HG02938 (cell line): ENCODE measurements at regions not wholly inside any gene's neighbourhood (a gene's known extent, or its start where the extent isn't known, plus 50 kb on each side); places are given as distances from the start of the nearest gene placed in this dataset.

ENCODE experiments used
- ATAC-seq: cut with Tn5 transposase; IDR thresholded peaks from one replicate; pipeline ENCODE4 v1.9.1; 2021; ENCODE audit warnings: mild to moderate bottlenecking, moderate library complexity; ENCODE audit not compliant: unreplicated experiment

- no peak for ATAC-seq
Observed at GRCh38 chr16:51035711-51036110, 115.4 kb downstream of the SALL1 start.

GRCh38 chr16:51035110-51035498, 116.0 kb downstream of the SALL1 start:
- no peak for ATAC-seq

DNA sequence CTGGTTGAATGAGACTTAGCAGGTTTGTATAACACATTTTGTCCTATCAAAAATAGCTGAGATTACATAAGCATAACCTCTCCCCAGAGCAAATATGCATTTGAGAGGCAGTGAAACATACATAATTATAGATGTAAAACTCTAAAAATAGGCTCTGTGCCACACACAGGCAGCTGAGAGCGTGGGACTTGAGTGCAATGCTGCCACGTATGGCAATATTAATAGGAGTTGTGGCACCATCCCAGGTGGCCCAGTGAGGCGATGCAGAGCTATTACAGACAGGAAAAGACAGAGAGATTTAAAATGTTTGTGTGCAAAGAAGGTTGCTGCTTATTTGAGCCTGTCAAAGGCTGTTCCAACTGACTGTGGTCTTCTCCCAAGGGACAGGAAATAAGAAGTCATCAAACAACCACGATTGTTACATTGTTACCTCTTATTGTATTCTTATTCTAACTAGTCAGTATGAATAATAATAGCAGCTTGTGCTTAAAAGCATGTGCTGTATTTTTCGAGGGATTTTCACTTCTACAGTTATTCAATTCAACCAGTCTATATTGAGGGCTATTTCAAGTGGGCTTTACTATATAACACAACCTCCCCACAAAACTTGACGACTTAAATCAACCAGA, 116.5 kb downstream of the SALL1 start:
- no peak for ATAC-seq

DNA sequence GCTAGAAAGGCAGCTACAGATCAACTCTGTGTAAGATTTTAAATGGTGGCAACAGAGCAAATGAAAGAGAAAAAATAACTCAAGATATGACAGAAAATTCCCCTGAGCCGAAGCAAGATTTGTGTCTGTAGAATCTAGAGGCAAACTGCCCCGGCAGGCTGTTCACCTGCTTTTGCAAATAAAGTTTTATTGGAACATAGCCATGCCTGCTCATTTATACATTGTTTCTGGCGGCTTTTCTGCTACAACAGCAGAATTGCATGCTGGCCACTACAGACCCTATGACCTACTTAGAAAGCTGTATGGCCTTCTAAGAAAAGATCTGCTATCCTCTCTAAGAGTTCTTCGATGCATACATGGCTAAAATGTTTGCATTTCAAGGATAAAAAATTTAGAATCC, 119.5 kb downstream of the SALL1 start:
- ATAC-seq = no peak

DNA sequence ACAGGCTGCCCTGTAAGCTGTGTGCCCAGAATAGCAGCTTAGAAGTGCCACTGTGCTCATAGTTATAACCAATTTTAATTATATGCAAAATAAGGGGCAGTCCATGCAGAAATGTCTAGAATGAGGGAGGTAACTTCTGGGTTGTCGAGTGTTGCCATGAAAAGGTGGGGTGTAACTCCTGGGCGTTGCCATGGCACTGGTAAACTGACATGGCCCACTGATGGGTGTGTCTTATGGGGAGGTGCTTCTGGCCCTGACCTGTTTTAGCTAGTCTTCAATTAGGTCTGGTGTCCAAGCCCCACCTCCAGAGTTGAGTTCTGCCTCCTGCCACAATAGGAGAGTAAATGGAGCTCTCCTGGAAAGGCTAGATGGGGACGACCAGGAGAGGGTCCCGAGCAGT, 120.6 kb downstream of the SALL1 start:
- no peak for ATAC-seq

DNA sequence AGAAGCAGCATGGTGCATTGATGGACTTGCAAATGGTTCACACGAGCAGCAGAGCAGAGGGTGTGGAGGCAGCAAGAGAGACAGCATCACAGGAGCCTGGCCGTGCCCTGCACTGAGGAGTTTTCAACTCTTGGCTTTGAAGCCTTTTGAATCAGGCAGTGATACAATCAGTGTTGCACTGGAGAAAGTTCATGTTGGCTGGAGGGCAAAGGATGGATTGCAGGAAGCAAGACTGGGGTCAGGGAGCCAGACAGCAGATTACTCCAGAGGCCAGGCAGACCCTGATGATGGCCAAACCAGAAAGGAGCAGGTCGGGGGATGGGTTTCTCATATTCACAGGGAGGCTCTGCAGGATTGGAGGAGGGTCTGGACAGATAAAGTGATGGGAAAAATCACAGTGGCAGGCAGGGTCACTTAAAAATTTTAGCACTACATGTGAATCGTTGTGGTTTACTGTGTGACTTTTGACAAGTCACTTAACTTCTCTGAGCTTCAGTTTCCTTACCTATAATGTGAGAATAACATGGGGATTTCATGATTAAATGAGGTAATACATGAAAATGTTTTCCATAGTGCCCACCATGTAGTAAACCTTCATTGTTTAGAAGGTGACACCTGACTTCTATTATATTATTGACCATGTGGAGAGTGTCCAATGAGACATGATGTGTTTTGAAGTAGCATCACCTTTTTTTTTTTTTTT, 125.3 kb downstream of the SALL1 start:
- no peak for ATAC-seq

- no peak for ATAC-seq
Observed at GRCh38 chr16:51024703-51025102, 126.4 kb downstream of the SALL1 start.

GRCh38 chr16:51022955-51023354, 128.1 kb downstream of the SALL1 start:
- ATAC-seq = no peak

DNA sequence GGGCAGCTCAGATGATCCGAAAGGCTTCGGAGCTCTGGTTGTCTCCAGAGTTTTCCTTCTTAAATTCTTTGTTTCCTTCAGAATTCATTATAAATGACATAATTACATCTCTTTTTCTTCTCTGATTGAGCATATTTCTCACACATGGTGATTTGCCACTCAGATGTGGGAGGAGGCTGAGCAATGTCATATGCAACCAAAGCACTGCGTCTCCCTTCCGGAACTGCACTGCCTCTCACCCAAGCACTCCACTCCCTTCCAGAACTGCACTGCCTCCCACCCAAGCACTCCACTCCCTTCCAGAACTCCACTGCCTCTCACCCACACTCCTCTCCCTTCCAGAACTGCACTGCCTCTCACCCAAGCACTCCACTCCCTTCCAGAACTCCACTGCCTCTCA, 131.5 kb downstream of the SALL1 start:
- no peak for ATAC-seq

DNA sequence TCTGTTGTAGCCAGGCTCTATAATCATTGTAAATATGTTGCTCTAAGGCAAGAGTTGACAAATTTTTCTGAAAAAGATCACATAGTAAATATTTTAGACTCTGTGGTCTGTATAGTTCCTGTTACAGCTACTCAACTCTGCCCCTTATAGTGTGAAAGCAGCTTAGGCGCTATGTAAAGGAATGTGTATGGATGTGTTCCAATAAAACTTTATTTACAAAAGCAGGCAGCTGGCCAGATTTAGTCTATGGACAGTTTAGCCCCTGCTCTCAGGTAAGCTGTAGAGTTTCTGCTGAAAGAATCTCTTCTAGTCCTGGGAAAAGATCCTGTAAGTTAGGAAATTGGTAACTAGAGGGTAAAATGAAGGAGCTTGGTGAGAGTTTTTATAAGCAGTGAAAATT, 133.1 kb downstream of the SALL1 start:
- ATAC-seq = no peak

DNA sequence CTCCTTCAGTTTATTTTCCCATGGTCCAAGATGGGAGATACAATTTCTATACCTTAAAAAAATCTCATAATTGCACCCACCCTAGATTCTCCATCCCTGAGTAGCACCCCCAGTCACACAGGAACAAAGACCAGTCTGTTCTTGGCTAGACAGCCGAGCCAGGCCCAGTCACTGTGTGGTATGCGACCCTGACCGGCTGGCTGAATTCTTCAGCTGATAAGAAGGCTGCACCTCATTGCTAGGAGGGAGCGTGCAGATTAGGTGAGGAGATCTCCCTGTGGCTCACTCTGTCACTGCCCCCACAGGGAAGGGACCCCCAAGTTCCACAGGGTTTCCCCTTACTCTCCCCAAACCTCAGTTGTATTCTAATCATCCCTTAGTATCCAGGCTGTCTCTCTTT, 138.7 kb downstream of the SALL1 start:
- no peak for ATAC-seq

GRCh38 chr16:51010817-51011216, 140.3 kb downstream of the SALL1 start:
- no peak for ATAC-seq

GRCh38 chr16:51009813-51010212, 141.3 kb downstream of the SALL1 start:
- no peak for ATAC-seq

DNA sequence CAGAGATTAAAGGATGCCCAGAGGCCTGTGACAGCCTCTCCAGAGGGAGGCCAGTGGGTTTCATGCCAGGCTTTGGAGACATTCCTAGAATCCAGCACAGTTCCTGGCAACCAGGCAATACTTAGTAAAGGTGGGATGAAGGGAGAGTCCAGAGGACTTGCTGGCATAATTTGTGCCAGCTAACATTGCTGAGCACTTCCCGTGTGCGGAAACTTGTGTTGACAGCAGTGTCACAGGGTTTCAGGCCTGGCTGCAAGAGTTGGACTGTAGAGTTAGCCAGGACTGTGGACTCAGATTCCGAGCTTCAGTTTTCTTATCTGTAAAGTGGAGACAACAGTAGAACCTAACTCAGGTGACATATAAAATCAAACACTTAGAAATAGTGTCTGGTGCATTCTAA, 141.7 kb downstream of the SALL1 start:
- no peak for ATAC-seq

DNA sequence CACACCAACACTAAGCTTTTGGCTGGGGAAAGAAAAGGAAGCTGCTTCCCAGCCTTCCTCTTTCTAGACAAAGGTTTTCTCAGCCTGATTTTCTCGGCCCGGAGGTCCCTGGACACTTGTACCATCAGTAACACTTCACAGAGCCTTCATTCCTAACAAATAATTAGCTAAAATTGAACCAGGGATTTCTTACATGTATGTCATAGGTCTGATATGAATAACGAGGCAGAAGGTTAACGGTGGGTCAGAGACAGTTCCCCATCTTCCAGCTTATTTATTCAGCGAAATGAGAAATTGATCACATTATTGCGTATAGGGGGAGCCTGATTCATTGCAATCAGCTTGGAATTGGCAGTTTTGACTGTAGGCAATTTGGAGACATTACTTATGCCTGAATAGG, 142.5 kb downstream of the SALL1 start:
- ATAC-seq = no peak

DNA sequence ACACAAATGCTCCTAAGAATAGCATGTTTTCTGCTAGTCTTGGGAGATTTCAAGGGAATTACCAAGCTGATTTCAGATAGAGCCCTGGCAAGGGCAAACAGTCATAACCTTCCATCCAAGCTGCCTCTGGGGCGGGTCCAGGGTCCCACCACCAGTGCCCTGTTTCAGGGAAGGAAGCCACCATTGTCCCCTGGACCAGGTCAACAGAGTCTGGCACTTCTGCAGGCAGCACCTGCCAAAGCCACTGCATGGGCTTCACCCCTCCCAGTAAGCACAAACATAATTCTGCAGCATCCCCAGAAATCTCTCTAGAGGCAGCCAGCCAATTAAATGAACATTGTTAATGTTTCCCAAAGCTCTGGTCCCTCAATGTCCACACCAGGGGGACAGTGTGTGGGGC, 143.0 kb downstream of the SALL1 start:
- ATAC-seq = no peak

- ATAC-seq = no peak
Observed at GRCh38 chr16:51003850-51004566, 147.1 kb downstream of the SALL1 start.

DNA sequence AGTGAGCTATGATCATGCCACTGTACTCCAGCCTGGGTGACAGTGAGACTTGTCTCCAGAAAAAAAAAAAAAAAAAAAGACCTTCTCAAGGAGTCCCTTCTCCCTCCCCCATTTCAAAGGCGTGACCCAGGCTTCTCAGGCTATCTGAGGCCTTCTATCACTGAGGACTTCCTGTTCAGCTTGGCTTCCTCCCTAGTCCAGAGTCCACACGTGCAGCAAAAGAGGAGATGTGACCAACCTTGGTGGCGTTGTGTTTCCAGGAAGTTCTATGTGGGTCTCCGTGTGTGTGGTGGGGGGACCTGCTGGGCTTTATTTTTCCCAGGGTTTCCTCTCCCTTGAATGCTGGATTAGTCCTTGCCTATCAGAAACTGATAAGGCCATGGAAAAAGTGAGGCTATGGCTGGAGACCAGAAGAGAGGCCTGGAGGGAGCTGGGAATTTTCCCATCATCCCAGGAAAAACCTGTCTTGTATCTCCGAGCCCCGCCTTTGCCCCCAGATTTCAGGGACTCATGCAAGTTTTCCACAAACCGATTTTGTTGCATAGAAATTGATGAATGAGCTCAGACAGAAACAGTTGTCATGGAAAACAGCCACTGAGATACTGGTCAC, 148.1 kb downstream of the SALL1 start:
- no peak for ATAC-seq

GRCh38 chr16:50999181-50999580, 151.9 kb downstream of the SALL1 start:
- ATAC-seq = no peak

GRCh38 chr16:50998411-50998810, 152.7 kb downstream of the SALL1 start:
- no peak for ATAC-seq

GRCh38 chr16:50997679-50998078, 153.4 kb downstream of the SALL1 start:
- ATAC-seq = no peak

GRCh38 chr16:50996830-50997186, 154.3 kb downstream of the SALL1 start:
- no peak for ATAC-seq
